ENCODE measurements at regions not wholly inside any gene's neighbourhood (a gene's known extent, or its start where the extent isn't known, plus 50 kb on each side); places are given as distances from the start of the nearest gene placed in this dataset.

- no peak overlapping the region for H3K27ac Mint-ChIP-seq
- no peaks in the 10 kb centered on the region for H3K79me1 ChIP-seq (ENCODE audit: insufficient read depth, low read depth, low read length, poor library complexity, severe bottlenecking)
- H3K4ac ChIP-seq (ENCODE audit: low read depth, low read length): no peak overlapping the region
- no peak overlapping the region for H2BK5ac ChIP-seq (ENCODE audit: insufficient read length, low read length)
- no peak overlapping the region for H2AFZ ChIP-seq (ENCODE audit: low read length)
- H4K8ac ChIP-seq (replicated peaks; ENCODE audit: insufficient read length, low read depth, low read length): no peak overlapping the region
- H2BK12ac ChIP-seq (ENCODE audit: insufficient read length, low read depth, low read length): no peak overlapping the region
- H3K56ac ChIP-seq (ENCODE audit: insufficient read length, low read depth, low read length): no peak overlapping the region
- no peaks in the 10 kb centered on the region for H3K23me2 ChIP-seq (ENCODE audit: insufficient read length, low read depth, low read length, poor library complexity, severe bottlenecking)
- H2AK5ac ChIP-seq (ENCODE audit: insufficient read length, low read length): no peak overlapping the region
- no peaks in the 10 kb centered on the region for H3K9me3 ChIP-seq (ENCODE audit: control insufficient read depth, low read depth, low read length)
- no peaks in the 10 kb centered on the region; the same call in none of the 2 replicates for H3K27me3 Mint-ChIP-seq (ENCODE audit: low read depth)
- no peaks in the 10 kb centered on the region for H4K20me1 ChIP-seq (ENCODE audit: control insufficient read depth, insufficient read depth, insufficient read length)
- no peak overlapping the region for H2BK15ac ChIP-seq (ENCODE audit: low read depth, low read length)
- TF ChIP-seq CTCF (conservative IDR thresholded peaks at IDR 0.05): no peak
- H3K4me1 ChIP-seq (ENCODE audit: insufficient read depth, low read length): no peaks in the 10 kb centered on the region
- peaks cover 3 to 21% (median 6%) of the 10 kb centered on the region in 3 experiments; a peak in 4 of 7 replicates for H3K36me3 Mint-ChIP-seq (ENCODE audit: insufficient read depth in 1 of 3, low read depth in 3 of 3)
- no peaks in the 10 kb centered on the region for H3K79me2 ChIP-seq (ENCODE audit: insufficient read depth, low read length)
- H2BK20ac ChIP-seq (ENCODE audit: low read depth, low read length, poor library complexity, severe bottlenecking): no peak overlapping the region
- no CpG with 5 or more reads among the region's 3 CpGs for WGBS (ENCODE audit: extremely low coverage, insufficient read length, low lambda C conversion rate)
- no peak overlapping the region for H3K4me2 ChIP-seq (ENCODE audit: insufficient read depth, insufficient read length, low read length)
- no peak overlapping the region for H4K91ac ChIP-seq (ENCODE audit: insufficient read length, low read depth, low read length)
- no peak overlapping the region for H3K18ac ChIP-seq (ENCODE audit: insufficient read length, low read depth, low read length)
- H3K23ac ChIP-seq (ENCODE audit: insufficient read length, low read depth, low read length): no peak overlapping the region
- no peaks in the 10 kb centered on the region for H3K27me3 ChIP-seq (ENCODE audit: insufficient read depth, low read length)
- H3K27ac ChIP-seq (ENCODE audit: insufficient read length, low read depth, low read length): no peak overlapping the region
- DNase-seq: no peak
- H4K5ac ChIP-seq (ENCODE audit: insufficient read length, low read depth, low read length): no peak overlapping the region
- peaks cover 2 to 3% of the 10 kb centered on the region in 2 experiments; a peak in 1 of 4 replicates for H3K4me1 Mint-ChIP-seq
- no peak overlapping the region for H2BK120ac ChIP-seq (ENCODE audit: low read depth, low read length, poor library complexity, severe bottlenecking)
- no peak overlapping the region for H3T11ph ChIP-seq (ENCODE audit: low read length)
- no peak overlapping the region for H3K4me3 Mint-ChIP-seq
- no peak overlapping the region for H3K9ac ChIP-seq (ENCODE audit: extremely low read depth, insufficient read length, low read length)
- H3K9me3 Mint-ChIP-seq: peaks cover 18 to 20% of the 10 kb centered on the region in 2 experiments
- H3K14ac ChIP-seq (ENCODE audit: insufficient read depth, low read length): no peak overlapping the region
Observed at GRCh38 chr7:41478187-41478586, 224.7 kb downstream of the INHBA start.

Measured in H9 (cell line).